IMR-90 (cell line): ENCODE measurements at regions not wholly inside any gene's neighbourhood (a gene's known extent, or its start where the extent isn't known, plus 50 kb on each side); places are given as distances from the start of the nearest gene placed in this dataset.

Source experiments
- ATAC-seq: fragments of 200-7000 bp; cut with Tn5 transposase; 2 replicates; pipeline ENCODE4 v1.9.1; 2020; ENCODE audit warnings: low read depth, mild to moderate bottlenecking, moderate library complexity
- BruUV-seq: library from RNA; stranded (reverse); fragments of 400-500 nt; replicated peaks from 2 replicates; lab custom pipeline; 2021; lab: Mats Ljungman, UMichigan
- CTCF ChIA-PET: fragments of 300-600 bp; formaldehyde crosslinking; extraction: SDS; loops from one replicate; lab custom pipeline; 2021; ENCODE audit warnings: antibody characterized with exemption; lab: Yijun Ruan, JAX
- POLR2A ChIA-PET: fragments of 300-600 bp; sonication (Branson Sonifier 250); formaldehyde crosslinking; loops from one replicate; lab custom pipeline; 2022; ENCODE audit warnings: antibody characterized with exemption; ENCODE audit not compliant: unreplicated experiment; lab: Charles Lee
- DNase-seq: peaks from one replicate; pipeline ENCODE4 v3.0.0; 2013
- H2AFZ ChIP-seq: replicated peaks from 2 replicates; pipeline ENCODE3; 2013; ENCODE audit warnings: low read length, mild to moderate bottlenecking; ENCODE audit not compliant: poor library complexity
- H2AK5ac ChIP-seq: 2 replicates; pipeline ENCODE4 v1.6.1; 2013; ENCODE audit warnings: low read depth, low read length, inconsistent platforms
- H2AK9ac ChIP-seq: replicated peaks from 2 replicates; pipeline ENCODE3; 2013; ENCODE audit warnings: mild to moderate bottlenecking, low read depth, low read length, moderate library complexity; ENCODE audit not compliant: poor library complexity
- H2BK120ac ChIP-seq: 2 replicates; pipeline ENCODE4 v1.6.1; 2013; ENCODE audit warnings: low read depth, low read length, inconsistent platforms
- H2BK15ac ChIP-seq: 3 replicates; pipeline ENCODE4 v1.6.1; 2013; ENCODE audit warnings: low read depth, low read length, inconsistent platforms
- H2BK20ac ChIP-seq: 2 replicates; pipeline ENCODE4 v1.6.1; 2013; ENCODE audit warnings: low read depth, mild to moderate bottlenecking, inconsistent platforms, low read length, moderate library complexity
- H2BK5ac ChIP-seq: 2 replicates; pipeline ENCODE4 v1.6.1; 2013; ENCODE audit warnings: mild to moderate bottlenecking, low read depth, low read length, inconsistent platforms; ENCODE audit not compliant: poor library complexity, severe bottlenecking
- H3K14ac ChIP-seq: replicated peaks from 2 replicates; pipeline ENCODE4 v1.6.1; 2013; ENCODE audit warnings: low read depth, low read length, inconsistent platforms
- H3K18ac ChIP-seq: 2 replicates; pipeline ENCODE4 v1.6.1; 2013; ENCODE audit warnings: low read depth, low read length, control low read depth
- H3K23ac ChIP-seq: 2 replicates; pipeline ENCODE4 v1.6.1; 2013; ENCODE audit warnings: low read depth, low read length, inconsistent platforms
- H3K27ac ChIP-seq: 2 replicates; pipeline ENCODE4 v1.5.1; 2013; ENCODE audit warnings: mild to moderate bottlenecking, control low read depth, low read length; ENCODE audit not compliant: insufficient read depth
- H3K27me3 ChIP-seq: 2 replicates; pipeline ENCODE4 v1.6.1; 2013; ENCODE audit warnings: low read length; ENCODE audit not compliant: control insufficient read depth, insufficient read depth
- H3K36me3 ChIP-seq: 2 replicates; pipeline ENCODE4 v1.6.1; 2013; ENCODE audit warnings: low read length, mixed read lengths; ENCODE audit not compliant: control insufficient read depth, insufficient read depth
- H3K4ac ChIP-seq: 2 replicates; pipeline ENCODE4 v1.6.1; 2013; ENCODE audit warnings: low read depth, low read length, inconsistent platforms
- H3K4me1 ChIP-seq: 2 replicates; pipeline ENCODE4 v1.6.1; 2013; ENCODE audit warnings: low read length, mixed read lengths; ENCODE audit not compliant: control insufficient read depth, insufficient read depth
- H3K4me2 ChIP-seq: 2 replicates; pipeline ENCODE4 v1.6.1; 2013; ENCODE audit warnings: low read depth, mild to moderate bottlenecking, control low read depth, low read length, moderate library complexity
- H3K4me3 ChIP-seq: 2 replicates; pipeline ENCODE4 v1.5.1; 2013; ENCODE audit warnings: low read depth, mild to moderate bottlenecking, control low read depth, low read length, moderate library complexity; ENCODE audit not compliant: insufficient read depth
- H3K56ac ChIP-seq: 2 replicates; pipeline ENCODE4 v1.6.1; 2013; ENCODE audit warnings: low read length, inconsistent platforms; ENCODE audit not compliant: insufficient read depth; ENCODE audit errors: extremely low read depth
- H3K79me1 ChIP-seq, 2 experiments: 2 replicates each; pipeline ENCODE4 v1.6.1; 2013; ENCODE audit warnings: low read length in 2 of 2, inconsistent platforms in 1 of 2, low read depth in 1 of 2
- H3K9ac ChIP-seq: 2 replicates; pipeline ENCODE4 v1.6.1; 2013; ENCODE audit warnings: low read depth, low read length, control low read depth
- H3K9me1 ChIP-seq: 2 replicates; pipeline ENCODE4 v1.6.1; 2013; ENCODE audit warnings: low read length, inconsistent platforms; ENCODE audit not compliant: insufficient read depth
- H3K9me3 ChIP-seq: 2 replicates; pipeline ENCODE4 v1.6.1; 2013; ENCODE audit warnings: low read length; ENCODE audit not compliant: control insufficient read depth, insufficient read depth
- H4K20me1 ChIP-seq: 2 replicates; pipeline ENCODE4 v1.6.1; 2013; ENCODE audit warnings: low read length, inconsistent platforms; ENCODE audit not compliant: insufficient read depth
- H4K5ac ChIP-seq: 2 replicates; pipeline ENCODE4 v1.6.1; 2013; ENCODE audit warnings: mild to moderate bottlenecking, low read depth, low read length, control low read depth
- H4K8ac ChIP-seq, 2 experiments: 2 replicates each; pipeline ENCODE4 v1.6.1; 2013; ENCODE audit warnings: low read depth in 2 of 2, low read length in 2 of 2, control low read depth in 1 of 2, inconsistent platforms in 1 of 2
- H4K91ac ChIP-seq: 2 replicates; pipeline ENCODE4 v1.6.1; 2013; ENCODE audit warnings: low read depth, low read length, inconsistent platforms; ENCODE audit not compliant: insufficient read depth
- CEBPB ChIP-seq: IDR thresholded peaks from 2 replicates; pipeline ENCODE4 v1.6.1; 2012; ENCODE audit warnings: low read depth, low read length, improper control_type of control experiment
- FOS ChIP-seq: fragments of 150-350 bp; IDR thresholded peaks from 2 replicates; pipeline ENCODE4 v1.6.1; 2016; ENCODE audit warnings: low read depth, low read length
- NFE2L2 ChIP-seq: fragments of 150-350 bp; IDR thresholded peaks from 2 replicates; pipeline ENCODE4 v1.6.1; 2016; ENCODE audit warnings: low read depth, mild to moderate bottlenecking, low read length
- SMC3 ChIP-seq: fragments of 150-350 bp; IDR thresholded peaks from 2 replicates; pipeline ENCODE4 v1.6.1; 2016; ENCODE audit warnings: low read depth, mild to moderate bottlenecking, antibody characterized with exemption, low read length, moderate library complexity
- USF2 ChIP-seq: fragments of 150-350 bp; IDR thresholded peaks from 2 replicates; pipeline ENCODE4 v1.6.1; 2017; ENCODE audit warnings: mild to moderate bottlenecking, antibody characterized with exemption, low read length, low read depth
- WGBS, 2 experiments: methylation state at CpG; one replicate each; pipeline versions ENCODE4 v1.1.5 to v1.1.7; 2013; ENCODE audit warnings: missing lambda C conversion rate in 2 of 2; ENCODE audit not compliant: insufficient read length in 1 of 2; ENCODE audit errors: extremely low coverage in 2 of 2; 5-methylcytosine and 5-hydroxymethylcytosine counted together
- dilution Hi-C: fragments of 300-500 bp; cut with HindIII; formaldehyde crosslinking; loops from one replicate; pipeline ENCODE4 v1.14.3; 2018; ENCODE audit warnings: low sequenced_read_pairs; ENCODE audit not compliant: unreplicated experiment
- in situ Hi-C: fragments of 300-500 bp; cut with MboI; formaldehyde crosslinking; loops from 3 replicates; pipeline ENCODE4 v1.14.3; 2019; ENCODE audit warnings: low sequenced_read_pairs, inconsistent platforms, mixed read lengths
- intact Hi-C: fragments of 100-400 bp; cut with micrococcal nuclease; formaldehyde crosslinking; loops from 2 replicates; pipeline ENCODE4 v1.10.0; 2022

- CTCF ChIA-PET = no interaction called here
- H2BK120ac ChIP-seq = no peak overlapping the region
- no TSS peak for BruUV-seq
- H3K14ac ChIP-seq = no peak overlapping the region
- in situ Hi-C loops (no loop called here), dilution Hi-C loops (no loop called here), intact Hi-C loops (no loop called here)
- H3K4ac ChIP-seq = no peak overlapping the region
- no peak overlapping the region for H3K27ac ChIP-seq
- ATAC-seq = no peak
- no peak overlapping the region for H3K4me2 ChIP-seq
- no peaks in the 10 kb centered on the region for H3K4me1 ChIP-seq
- H3K23ac ChIP-seq = no peak overlapping the region
- no peak overlapping the region for H2AFZ ChIP-seq
- peaks cover 5% of the 10 kb centered on the region; the same call in 1 of the 2 replicates for H3K9me3 ChIP-seq
- POLR2A ChIA-PET = no interaction called here
- H2BK15ac ChIP-seq = no peak overlapping the region
- H2BK5ac ChIP-seq = no peak overlapping the region
- no peaks in the 10 kb centered on the region for H3K27me3 ChIP-seq
- no peaks in the 10 kb centered on the region for H4K20me1 ChIP-seq
- H3K4me3 ChIP-seq = no peak overlapping the region
- H2AK5ac ChIP-seq = no peak overlapping the region
- no peak overlapping the region for H4K91ac ChIP-seq
- no peak overlapping the region for H3K56ac ChIP-seq
- no peaks in the 10 kb centered on the region for H3K36me3 ChIP-seq
- H4K5ac ChIP-seq = no peak overlapping the region
- WGBS, 2 experiments = no CpG with 5 or more reads among the region's 2 CpGs
- DNase-seq = no peak
- no peaks in the 10 kb centered on the region for H3K79me1 ChIP-seq
- H3K9me1 ChIP-seq = no peaks in the 10 kb centered on the region
- H3K18ac ChIP-seq = no peak overlapping the region
- no peak overlapping the region for H2BK20ac ChIP-seq
- no peak overlapping the region for H3K9ac ChIP-seq
- H2AK9ac ChIP-seq = no peak overlapping the region
- no peak overlapping the region for H4K8ac ChIP-seq
- TF ChIP-seq FOS (no peak), CEBPB (no peak), SMC3 (no peak), NFE2L2 (no peak), USF2 (no peak)
These were observed 484.6 kb upstream of the TLE4 start for GRCh38 chr9:79087133-79087532.
